GM19239 (cell line): ENCODE measurements at regions not wholly inside any gene's neighbourhood (a gene's known extent, or its start where the extent isn't known, plus 50 kb on each side); places are given as distances from the start of the nearest gene placed in this dataset.

Experiments used
- DNase-seq: peaks from one replicate; pipeline ENCODE4 v3.0.0; 2011; ENCODE audit warnings: low spot score; ENCODE audit not compliant: insufficient read length
- FAIRE-seq: peaks from 2 replicates; lab custom pipeline; 2011; peaks lifted over from hg19 to GRCh38; lab: Jason Lieb, UNC

- no peak for FAIRE-seq
Observed at GRCh38 chr12:42853370-42854140, 264.0 kb upstream of the PRICKLE1 start.

GRCh38 chr12:42846782-42847181, 257.2 kb upstream of the PRICKLE1 start:
- no peak for DNase-seq
- no peak for FAIRE-seq

More at GRCh38 chr12:42853370-42854140, 264.0 kb upstream of the PRICKLE1 start:
- no peak for DNase-seq

GRCh38 chr12:42834062-42834461, 244.5 kb upstream of the PRICKLE1 start:
- FAIRE-seq, result no peak
- DNase-seq, result no peak

- no peak for FAIRE-seq
Observed at GRCh38 chr12:42828836-42829235, 239.3 kb upstream of the PRICKLE1 start.

GRCh38 chr12:42824327-42824726, 234.8 kb upstream of the PRICKLE1 start:
- DNase-seq, result no peak
- FAIRE-seq, result no peak

More at GRCh38 chr12:42828836-42829235, 239.3 kb upstream of the PRICKLE1 start:
- no peak for DNase-seq

- no peak for DNase-seq
- no peak for FAIRE-seq
Observed at GRCh38 chr12:42823679-42824078, 234.1 kb upstream of the PRICKLE1 start.

- no peak for FAIRE-seq
- no peak for DNase-seq
Observed at GRCh38 chr12:42819846-42820245, 230.3 kb upstream of the PRICKLE1 start.

GRCh38 chr12:42815068-42815467, 225.5 kb upstream of the PRICKLE1 start:
- DNase-seq (no peak), FAIRE-seq (no peak)

- no peak for FAIRE-seq
- DNase-seq, result no peak
Observed at GRCh38 chr12:42812871-42813270, 223.3 kb upstream of the PRICKLE1 start.

GRCh38 chr12:42812086-42812485, 222.5 kb upstream of the PRICKLE1 start:
- no peak for DNase-seq
- FAIRE-seq, result no peak

GRCh38 chr12:42810006-42810405, 220.5 kb upstream of the PRICKLE1 start:
- DNase-seq (no peak), FAIRE-seq (no peak)

- DNase-seq (no peak), FAIRE-seq (no peak)
Observed at GRCh38 chr12:42809226-42809625, 219.7 kb upstream of the PRICKLE1 start.

GRCh38 chr12:42807766-42808165, 218.2 kb upstream of the PRICKLE1 start:
- no peak for DNase-seq
- no peak for FAIRE-seq

GRCh38 chr12:42807251-42807650, 217.7 kb upstream of the PRICKLE1 start:
- FAIRE-seq (no peak), DNase-seq (no peak)

- FAIRE-seq (no peak), DNase-seq (no peak)
Observed at GRCh38 chr12:42804928-42805327, 215.4 kb upstream of the PRICKLE1 start.

- DNase-seq (no peak), FAIRE-seq (no peak)
Observed at GRCh38 chr12:42802785-42803189, 213.2 kb upstream of the PRICKLE1 start.

- FAIRE-seq (no peak), DNase-seq (no peak)
Observed at GRCh38 chr12:42801271-42801670, 211.7 kb upstream of the PRICKLE1 start.

- DNase-seq (no peak), FAIRE-seq (no peak)
Observed at GRCh38 chr12:42799966-42800365, 210.4 kb upstream of the PRICKLE1 start.

GRCh38 chr12:42798811-42799438, 209.4 kb upstream of the PRICKLE1 start:
- DNase-seq (no peak), FAIRE-seq (no peak)

GRCh38 chr12:42794806-42795205, 205.3 kb upstream of the PRICKLE1 start:
- FAIRE-seq (no peak), DNase-seq (no peak)

GRCh38 chr12:42793166-42793565, 203.6 kb upstream of the PRICKLE1 start:
- DNase-seq (no peak), FAIRE-seq (no peak)

- FAIRE-seq, result no peak
- DNase-seq, result no peak
Observed at GRCh38 chr12:42792265-42792664, 202.7 kb upstream of the PRICKLE1 start.
